B cell (primary cell): ENCODE measurements at regions not wholly inside any gene's neighbourhood (a gene's known extent, or its start where the extent isn't known, plus 50 kb on each side); places are given as distances from the start of the nearest gene placed in this dataset.

Source experiments
- ATAC-seq: fragments of 200-7000 bp; cut with Tn5 transposase; one replicate; pipeline ENCODE4 v1.10.0; 2021; ENCODE audit warnings: low read depth, mild to moderate bottlenecking, moderate number of reproducible peaks, moderate library complexity
- CTCF ChIA-PET: fragments of 350-600 bp; sonication (Branson Sonifier 250); formaldehyde crosslinking; loops from one replicate; lab custom pipeline; 2021; ENCODE audit warnings: antibody characterized with exemption, inconsistent platforms; lab: Charles Lee
- POLR2A ChIA-PET: fragments of 350-600 bp; sonication (Branson Sonifier 250); formaldehyde crosslinking; loops from one replicate; lab custom pipeline; 2021; ENCODE audit warnings: antibody characterized with exemption; lab: Charles Lee
- DNase-seq: peaks from one replicate; pipeline ENCODE4 v3.0.0; 2013
- H2AFZ ChIP-seq: 2 replicates; pipeline ENCODE4 v1.6.1; 2012; ENCODE audit warnings: mild to moderate bottlenecking, low read depth, low read length; ENCODE audit not compliant: insufficient read depth, poor library complexity, severe bottlenecking
- H3K27ac ChIP-seq, 2 donors: 1 replicate in 1 of 2; 2 replicates in 1 of 2; pipeline ENCODE4 v1.5.1; 2012 to 2013; ENCODE audit warnings: low read length in 2 of 2, mild to moderate bottlenecking in 2 of 2, moderate library complexity in 1 of 2
- H3K27me3 ChIP-seq, 4 experiments: fragments of 200-600 bp in 1 of 4; sonication (generic) in 1 of 4; replicated peaks in 1 of 4; 1 replicate in 2 of 4; 2 replicates in 2 of 4; pipeline versions ENCODE4 v1.6.1 to v1.7.0; 2013 to 2016; ENCODE audit warnings: low read length in 3 of 4, mild to moderate bottlenecking in 2 of 4, mixed read lengths in 1 of 4, moderate library complexity in 1 of 4; ENCODE audit not compliant: insufficient read depth in 4 of 4, control insufficient read depth in 3 of 4; ENCODE audit errors: control extremely low read depth in 1 of 4
- H3K36me3 ChIP-seq, 2 experiments: replicated peaks in 1 of 2; 1 replicate in 1 of 2; 2 replicates in 1 of 2; pipeline versions ENCODE4 v1.6.1 to v1.7.1; 2013; ENCODE audit warnings: low read length in 1 of 2; ENCODE audit not compliant: insufficient read depth in 2 of 2, control insufficient read depth in 1 of 2; ENCODE audit errors: control extremely low read depth in 1 of 2, extremely low read depth in 1 of 2
- H3K4me1 ChIP-seq, 2 donors: fragments of 200-600 bp in 1 of 2; sonication (generic) in 1 of 2; 1 replicate in 1 of 2; 2 replicates in 1 of 2; pipeline versions ENCODE4 v1.5.1 to v1.6.1; 2013 to 2017; ENCODE audit warnings: low read length in 2 of 2; ENCODE audit not compliant: control insufficient read depth in 2 of 2, insufficient read depth in 2 of 2
- H3K4me2 ChIP-seq: replicated peaks from 2 replicates; pipeline ENCODE3; 2012; ENCODE audit warnings: mild to moderate bottlenecking, low read depth, low read length; ENCODE audit not compliant: poor library complexity, severe bottlenecking
- H3K4me3 ChIP-seq, 5 experiments: fragments of 200-600 bp in 1 of 5; sonication (generic) in 1 of 5; 1 replicate in 3 of 5; 2 replicates in 2 of 5; pipeline versions ENCODE4 v1.5.1 to v1.7.0; 2011 to 2016; ENCODE audit warnings: low read length in 4 of 5, mild to moderate bottlenecking in 4 of 5, low read depth in 2 of 5, control low read depth in 1 of 5, moderate library complexity in 1 of 5; ENCODE audit not compliant: insufficient read depth in 1 of 5; ENCODE audit errors: control extremely low read depth in 1 of 5, extremely low read depth in 1 of 5
- H3K79me2 ChIP-seq: fragments of 200-600 bp; sonication (generic); one replicate; pipeline ENCODE4 v1.6.0; 2016; ENCODE audit warnings: low read length; ENCODE audit not compliant: control insufficient read depth, insufficient read depth
- H3K9ac ChIP-seq: fragments of 200-600 bp; sonication (generic); 2 replicates; pipeline ENCODE4 v1.6.1; 2017; ENCODE audit warnings: mild to moderate bottlenecking, low read length, moderate library complexity
- H3K9me3 ChIP-seq, 3 donors: one replicate each; pipeline versions ENCODE4 v1.6.1 to v1.7.1; 2013; ENCODE audit warnings: low read length in 2 of 3; ENCODE audit not compliant: control insufficient read depth in 2 of 3, insufficient read depth in 1 of 3; ENCODE audit errors: control extremely low read depth in 1 of 3
- H4K20me1 ChIP-seq: 2 replicates; pipeline ENCODE4 v1.6.0; 2012; ENCODE audit warnings: mild to moderate bottlenecking, low read length; ENCODE audit not compliant: insufficient read depth, control insufficient read depth, poor library complexity, severe bottlenecking
- H3K27ac Mint-ChIP-seq: one replicate; pipeline ENCODE4 v1.8.0; 2021; ENCODE audit warnings: mixed read lengths
- H3K27me3 Mint-ChIP-seq: one replicate; pipeline ENCODE4 v1.8.0; 2021; ENCODE audit warnings: mixed read lengths
- H3K4me1 Mint-ChIP-seq: one replicate; pipeline ENCODE4 v1.8.0; 2021; ENCODE audit warnings: mixed read lengths
- H3K4me3 Mint-ChIP-seq: one replicate; pipeline ENCODE4 v1.8.0; 2021; ENCODE audit warnings: mixed read lengths
- H3K9me3 Mint-ChIP-seq: one replicate; pipeline ENCODE4 v1.8.0; 2022; ENCODE audit warnings: mixed read lengths; ENCODE audit not compliant: insufficient read depth
- EZH2 ChIP-seq: IDR thresholded peaks from 2 replicates; pipeline ENCODE4 v1.6.1; 2012; ENCODE audit warnings: borderline replicate concordance, low read depth, mild to moderate bottlenecking, moderate library complexity, low read length; ENCODE audit not compliant: insufficient read depth, poor library complexity, severe bottlenecking
- WGBS: methylation state at CpG from one replicate; pipeline ENCODE4 v1.1.5; 2013; ENCODE audit warnings: missing lambda C conversion rate; ENCODE audit not compliant: insufficient coverage; 5-methylcytosine and 5-hydroxymethylcytosine counted together
- intact Hi-C: fragments of 100-400 bp; cut with micrococcal nuclease; formaldehyde crosslinking; loops from one replicate; pipeline ENCODE4 v1.10.0; 2022
- TF ChIP-seq, protein P1 (sequence below): fragments of 200-600 bp; IDR thresholded peaks from one replicate; pipeline ENCODE4 v1.8.0; 2022; ENCODE audit warnings: antibody characterized with exemption, mild to moderate bottlenecking

DNA sequence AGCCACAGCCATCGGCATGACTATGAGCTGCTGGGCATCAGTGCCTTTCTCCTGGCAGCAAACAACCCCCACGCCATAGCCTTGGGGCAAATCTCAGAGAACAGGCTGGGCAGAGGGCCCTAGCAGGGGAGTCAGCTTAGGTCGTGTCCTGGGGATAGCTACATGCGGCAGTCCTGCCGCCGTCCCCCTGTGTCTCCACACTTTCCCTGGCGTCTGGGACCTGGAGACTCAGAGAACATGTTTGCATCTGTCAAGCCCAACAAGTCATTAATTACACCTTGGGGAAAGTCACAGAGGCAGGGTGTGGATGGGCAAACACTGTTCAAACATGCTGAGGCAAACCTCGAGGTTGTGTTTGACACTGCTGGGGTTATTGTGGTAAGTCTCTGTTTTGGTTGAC lies 123.6 kb downstream of the C5orf15 start:
- CTCF ChIA-PET, result interaction anchor here (4.4 kb wide), 1 partner anchor 25 kb away, joined by 16 read pairs; no protein-coding TSS in a partner anchor
- POLR2A ChIA-PET, result no interaction called here

DNA sequence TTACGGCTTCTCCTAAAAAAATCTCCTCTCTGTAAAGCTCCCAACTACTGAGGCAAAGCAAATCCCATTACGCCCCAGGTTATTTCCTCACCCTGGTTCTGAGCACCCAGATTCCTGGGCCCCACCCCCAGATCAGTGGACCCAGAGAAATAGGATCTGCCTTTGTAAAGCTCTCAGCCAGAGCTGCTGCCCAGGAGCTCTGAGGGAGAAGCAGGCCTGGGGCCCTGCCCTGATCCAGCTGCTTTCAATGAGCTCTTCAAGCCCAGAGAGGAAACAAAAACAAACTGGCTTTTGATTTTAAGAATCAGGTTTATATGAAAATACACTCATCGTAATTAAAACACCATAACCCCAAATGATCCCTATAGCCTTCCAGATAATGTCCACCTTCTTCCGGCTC lies 124.5 kb downstream of the C5orf15 start:
- H3K9me3 ChIP-seq, result no peaks in the 10 kb centered on the region
- H3K36me3 ChIP-seq, result no peaks in the 10 kb centered on the region
- DNase-seq, result no peak
- peaks cover 28 to 31% of the 10 kb centered on the region in 2 donors for H3K4me1 ChIP-seq
- ChIA-PET CTCF (interaction anchor here (0.7 kb wide), 1 partner anchor 89 kb away, joined by 3 read pairs; no protein-coding TSS in a partner anchor), POLR2A (no interaction called here)
- 100% methylated on average over 2 of the region's 4 CpGs for WGBS
- intact Hi-C loops, result no loop called here
- Mint-ChIP-seq H3K27me3 (no peaks in the 10 kb centered on the region), H3K4me1 (peaks cover 26% of the 10 kb centered on the region), H3K4me3 (no peak overlapping the region), H3K9me3 (no peaks in the 10 kb centered on the region), H3K27ac (no peak overlapping the region)
- H3K4me2 ChIP-seq, result no peak overlapping the region
- H3K79me2 ChIP-seq, result no peaks in the 10 kb centered on the region
- TF ChIP-seq, protein P1, sequence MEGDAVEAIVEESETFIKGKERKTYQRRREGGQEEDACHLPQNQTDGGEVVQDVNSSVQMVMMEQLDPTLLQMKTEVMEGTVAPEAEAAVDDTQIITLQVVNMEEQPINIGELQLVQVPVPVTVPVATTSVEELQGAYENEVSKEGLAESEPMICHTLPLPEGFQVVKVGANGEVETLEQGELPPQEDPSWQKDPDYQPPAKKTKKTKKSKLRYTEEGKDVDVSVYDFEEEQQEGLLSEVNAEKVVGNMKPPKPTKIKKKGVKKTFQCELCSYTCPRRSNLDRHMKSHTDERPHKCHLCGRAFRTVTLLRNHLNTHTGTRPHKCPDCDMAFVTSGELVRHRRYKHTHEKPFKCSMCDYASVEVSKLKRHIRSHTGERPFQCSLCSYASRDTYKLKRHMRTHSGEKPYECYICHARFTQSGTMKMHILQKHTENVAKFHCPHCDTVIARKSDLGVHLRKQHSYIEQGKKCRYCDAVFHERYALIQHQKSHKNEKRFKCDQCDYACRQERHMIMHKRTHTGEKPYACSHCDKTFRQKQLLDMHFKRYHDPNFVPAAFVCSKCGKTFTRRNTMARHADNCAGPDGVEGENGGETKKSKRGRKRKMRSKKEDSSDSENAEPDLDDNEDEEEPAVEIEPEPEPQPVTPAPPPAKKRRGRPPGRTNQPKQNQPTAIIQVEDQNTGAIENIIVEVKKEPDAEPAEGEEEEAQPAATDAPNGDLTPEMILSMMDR, result no peak
- H3K27ac ChIP-seq, result no peak overlapping the region
- H3K9ac ChIP-seq, result no peak overlapping the region
- no peak overlapping the region for H3K4me3 ChIP-seq
- no peak for ATAC-seq
- no peaks in the 10 kb centered on the region for H4K20me1 ChIP-seq
- no peaks in the 10 kb centered on the region for H3K27me3 ChIP-seq
- H2AFZ ChIP-seq, result no peak overlapping the region

More for the DNA sequence above, 123.6 kb downstream of the C5orf15 start:
- WGBS, result 95% methylated on average over 6 of the region's 8 CpGs
- H3K9me3 ChIP-seq, result no peaks in the 10 kb centered on the region
- H3K4me1 ChIP-seq, result peaks cover 38% of the 10 kb centered on the region in 2 donors
- no peaks in the 10 kb centered on the region for H3K79me2 ChIP-seq
- no peak overlapping the region for H3K4me3 Mint-ChIP-seq
- H2AFZ ChIP-seq, result no peak overlapping the region
- no peaks in the 10 kb centered on the region for H3K9me3 Mint-ChIP-seq
- DNase-seq, result no peak
- TF ChIP-seq, protein P1, result no peak
- no peak for TF ChIP-seq EZH2
- H3K27me3 ChIP-seq, result no peaks in the 10 kb centered on the region
- no peak overlapping the region for H3K9ac ChIP-seq
- H3K4me3 ChIP-seq, result no peak overlapping the region
- H3K27ac ChIP-seq, result no peak overlapping the region
- peaks cover 30% of the 10 kb centered on the region for H3K4me1 Mint-ChIP-seq
- no peaks in the 10 kb centered on the region for H4K20me1 ChIP-seq
- no peak for ATAC-seq
- no peaks in the 10 kb centered on the region for H3K36me3 ChIP-seq
- H3K27ac Mint-ChIP-seq, result no peak overlapping the region
- H3K4me2 ChIP-seq, result no peak overlapping the region
- H3K27me3 Mint-ChIP-seq, result no peaks in the 10 kb centered on the region
- intact Hi-C loops, result no loop called here
